Natural killer cell (primary cell): ENCODE measurements at regions not wholly inside any gene's neighbourhood (a gene's known extent, or its start where the extent isn't known, plus 50 kb on each side); places are given as distances from the start of the nearest gene placed in this dataset.

Source experiments
- ATAC-seq, 3 donors: fragments of 150-1000 bp in 2 of 3; fragments of 200-7000 bp in 1 of 3; cut with Tn5 transposase; 1 replicate in 1 of 3; 2 replicates in 2 of 3; pipeline ENCODE4 v1.10.0; 2021; ENCODE audit warnings: mild to moderate bottlenecking in 2 of 3, moderate library complexity in 2 of 3
- DNase-seq, 2 donors: peaks; one replicate each; pipeline versions ENCODE4 v3.0.0 to v3.0.0-alpha.2; 2013 to 2021; ENCODE audit warnings: mixed read lengths in 1 of 2
- H3K27ac ChIP-seq: one replicate; pipeline ENCODE4 v1.5.1; 2013; ENCODE audit warnings: mild to moderate bottlenecking, low read length
- H3K27me3 ChIP-seq: one replicate; pipeline ENCODE4 v1.6.1; 2013; ENCODE audit warnings: low read length; ENCODE audit not compliant: control insufficient read depth, insufficient read depth
- H3K36me3 ChIP-seq: one replicate; pipeline ENCODE4 v1.6.1; 2013; ENCODE audit warnings: low read length; ENCODE audit not compliant: control insufficient read depth, insufficient read depth
- H3K4me1 ChIP-seq: one replicate; pipeline ENCODE4 v1.6.1; 2013; ENCODE audit warnings: low read length; ENCODE audit not compliant: control insufficient read depth, insufficient read depth
- H3K4me3 ChIP-seq: one replicate; pipeline ENCODE4 v1.5.1; 2013; ENCODE audit warnings: low read length
- H3K9me3 ChIP-seq: one replicate; pipeline ENCODE4 v1.6.1; 2013; ENCODE audit warnings: low read length; ENCODE audit not compliant: control insufficient read depth, insufficient read depth
- H3K27ac Mint-ChIP-seq, 2 donors: one replicate each; pipeline ENCODE4 v1.8.0; 2022; ENCODE audit warnings: mild to moderate bottlenecking in 2 of 2, mixed read lengths in 2 of 2, moderate library complexity in 1 of 2
- H3K27me3 Mint-ChIP-seq, 2 donors: one replicate each; pipeline ENCODE4 v1.8.0; 2022; ENCODE audit warnings: low read depth in 2 of 2, mixed read lengths in 2 of 2
- H3K36me3 Mint-ChIP-seq: one replicate; pipeline ENCODE4 v1.8.0; 2022; ENCODE audit warnings: mixed read lengths
- H3K4me1 Mint-ChIP-seq, 2 donors: one replicate each; pipeline ENCODE4 v1.8.0; 2022; ENCODE audit warnings: mixed read lengths in 2 of 2
- H3K4me3 Mint-ChIP-seq: one replicate; pipeline ENCODE4 v1.8.0; 2022; ENCODE audit warnings: mild to moderate bottlenecking, moderate library complexity, mixed read lengths
- H3K9me3 Mint-ChIP-seq, 2 donors: one replicate each; pipeline ENCODE4 v1.8.0; 2022; ENCODE audit warnings: mixed read lengths in 2 of 2
- WGBS: methylation state at CpG from one replicate; pipeline ENCODE4 v1.1.7; 2013; ENCODE audit warnings: missing lambda C conversion rate; ENCODE audit not compliant: insufficient coverage; 5-methylcytosine and 5-hydroxymethylcytosine counted together
- intact Hi-C: fragments of 100-400 bp; cut with micrococcal nuclease; formaldehyde crosslinking; loops from one replicate; pipeline ENCODE4 v1.14.2; 2022
- TF ChIP-seq, protein P1 (sequence below): fragments of 200-600 bp; IDR thresholded peaks from one replicate; pipeline ENCODE4 v1.8.0; 2022; ENCODE audit warnings: antibody characterized with exemption

DNA sequence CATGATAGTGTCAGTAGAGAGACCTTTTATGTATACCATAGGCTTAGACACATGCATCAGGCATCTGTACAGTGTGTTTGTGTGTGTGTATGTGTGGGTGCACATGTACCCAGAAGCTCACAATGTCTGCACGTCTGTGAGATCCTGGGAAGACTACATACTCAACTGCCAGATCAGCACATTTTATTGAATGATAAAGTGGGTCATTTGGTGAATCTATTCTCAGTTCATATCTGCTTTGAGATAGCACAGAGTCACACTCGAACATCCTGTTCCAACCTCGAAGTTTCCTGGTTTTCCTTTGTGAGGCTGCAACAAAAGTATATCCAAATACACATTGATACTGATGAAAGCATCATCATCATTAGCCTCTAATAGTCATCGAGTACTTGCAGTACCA, 63.6 kb downstream of the MAF start:
- Mint-ChIP-seq H3K36me3 (no peaks in the 10 kb centered on the region), H3K9me3 (no peaks in the 10 kb centered on the region), H3K27ac (no peak overlapping the region), H3K4me1 (no peaks in the 10 kb centered on the region), H3K27me3 (no peaks in the 10 kb centered on the region), H3K4me3 (no peak overlapping the region)
- ATAC-seq (no peak), DNase-seq (no peak)
- Histone ChIP-seq H3K27me3 (no peaks in the 10 kb centered on the region), H3K9me3 (no peaks in the 10 kb centered on the region), H3K27ac (no peak overlapping the region), H3K36me3 (no peaks in the 10 kb centered on the region), H3K4me1 (no peaks in the 10 kb centered on the region), H3K4me3 (no peak overlapping the region)
- TF ChIP-seq, protein P1, sequence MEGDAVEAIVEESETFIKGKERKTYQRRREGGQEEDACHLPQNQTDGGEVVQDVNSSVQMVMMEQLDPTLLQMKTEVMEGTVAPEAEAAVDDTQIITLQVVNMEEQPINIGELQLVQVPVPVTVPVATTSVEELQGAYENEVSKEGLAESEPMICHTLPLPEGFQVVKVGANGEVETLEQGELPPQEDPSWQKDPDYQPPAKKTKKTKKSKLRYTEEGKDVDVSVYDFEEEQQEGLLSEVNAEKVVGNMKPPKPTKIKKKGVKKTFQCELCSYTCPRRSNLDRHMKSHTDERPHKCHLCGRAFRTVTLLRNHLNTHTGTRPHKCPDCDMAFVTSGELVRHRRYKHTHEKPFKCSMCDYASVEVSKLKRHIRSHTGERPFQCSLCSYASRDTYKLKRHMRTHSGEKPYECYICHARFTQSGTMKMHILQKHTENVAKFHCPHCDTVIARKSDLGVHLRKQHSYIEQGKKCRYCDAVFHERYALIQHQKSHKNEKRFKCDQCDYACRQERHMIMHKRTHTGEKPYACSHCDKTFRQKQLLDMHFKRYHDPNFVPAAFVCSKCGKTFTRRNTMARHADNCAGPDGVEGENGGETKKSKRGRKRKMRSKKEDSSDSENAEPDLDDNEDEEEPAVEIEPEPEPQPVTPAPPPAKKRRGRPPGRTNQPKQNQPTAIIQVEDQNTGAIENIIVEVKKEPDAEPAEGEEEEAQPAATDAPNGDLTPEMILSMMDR = no peak
- intact Hi-C loops = no loop called here
- WGBS = 55% methylated on average over 4 of the region's 4 CpGs

DNA sequence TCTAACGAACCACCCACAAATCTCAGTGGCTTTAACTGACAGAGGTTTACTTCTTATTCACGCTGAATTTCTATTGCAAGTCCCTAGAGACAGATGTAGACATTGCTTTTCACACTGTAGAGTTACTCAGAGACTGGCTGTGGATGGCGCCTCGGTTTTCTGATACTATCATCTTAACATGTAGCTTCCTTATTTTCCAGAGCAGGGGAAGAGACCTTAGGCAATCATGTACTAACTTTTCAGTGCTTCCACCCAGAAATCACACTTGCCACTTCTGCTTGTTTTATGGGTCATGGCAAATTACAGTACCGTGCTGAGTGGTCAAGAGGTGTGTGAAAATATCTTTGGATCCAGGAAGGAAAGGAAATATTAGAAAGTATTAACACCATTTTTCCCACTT, 65.4 kb downstream of the MAF start:
- no peak overlapping the region for H3K4me3 ChIP-seq
- no peaks in the 10 kb centered on the region for H3K4me1 ChIP-seq
- intact Hi-C loops = no loop called here
- no peaks in the 10 kb centered on the region for H3K27me3 ChIP-seq
- no peak for ATAC-seq
- H3K9me3 ChIP-seq = no peaks in the 10 kb centered on the region
- 48% methylated on average over 4 of the region's 5 CpGs for WGBS
- no peak for DNase-seq
- no peak overlapping the region for H3K27ac ChIP-seq
- TF ChIP-seq, protein P1 = no peak
- Mint-ChIP-seq H3K36me3 (no peaks in the 10 kb centered on the region), H3K9me3 (no peaks in the 10 kb centered on the region), H3K4me3 (no peak overlapping the region), H3K27ac (no peak overlapping the region), H3K27me3 (no peaks in the 10 kb centered on the region), H3K4me1 (no peaks in the 10 kb centered on the region)
- H3K36me3 ChIP-seq = no peaks in the 10 kb centered on the region

DNA sequence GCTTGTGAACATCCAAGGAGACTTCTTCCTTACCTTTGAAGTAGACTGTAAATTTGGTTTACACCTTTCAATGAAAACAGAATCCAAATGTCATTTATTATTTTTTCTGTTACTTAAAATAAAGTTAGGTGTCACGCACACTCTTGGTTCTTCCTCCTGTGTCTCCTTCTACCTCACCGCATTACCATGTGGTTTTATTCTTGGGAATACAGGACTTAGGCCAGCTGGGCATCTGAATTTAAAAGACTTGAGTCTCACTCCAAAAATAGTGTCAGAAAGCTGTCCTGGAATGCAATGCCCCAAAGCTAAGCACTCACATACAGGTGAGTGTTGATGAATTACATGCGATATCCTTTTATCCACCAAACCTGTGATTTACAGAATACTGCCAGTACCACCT, 66.4 kb downstream of the MAF start:
- intact Hi-C loops = no loop called here
- ATAC-seq (no peak), DNase-seq (no peak)
- 100% methylated on average over 2 of the region's 3 CpGs for WGBS
- Histone ChIP-seq H3K36me3 (no peaks in the 10 kb centered on the region), H3K27me3 (no peaks in the 10 kb centered on the region), H3K4me3 (no peak overlapping the region), H3K4me1 (no peaks in the 10 kb centered on the region), H3K27ac (no peak overlapping the region), H3K9me3 (no peaks in the 10 kb centered on the region)
- Mint-ChIP-seq H3K36me3 (no peaks in the 10 kb centered on the region), H3K9me3 (no peaks in the 10 kb centered on the region), H3K27me3 (no peaks in the 10 kb centered on the region), H3K4me1 (no peaks in the 10 kb centered on the region), H3K27ac (no peak overlapping the region), H3K4me3 (no peak overlapping the region)
- TF ChIP-seq, protein P1 = no peak

DNA sequence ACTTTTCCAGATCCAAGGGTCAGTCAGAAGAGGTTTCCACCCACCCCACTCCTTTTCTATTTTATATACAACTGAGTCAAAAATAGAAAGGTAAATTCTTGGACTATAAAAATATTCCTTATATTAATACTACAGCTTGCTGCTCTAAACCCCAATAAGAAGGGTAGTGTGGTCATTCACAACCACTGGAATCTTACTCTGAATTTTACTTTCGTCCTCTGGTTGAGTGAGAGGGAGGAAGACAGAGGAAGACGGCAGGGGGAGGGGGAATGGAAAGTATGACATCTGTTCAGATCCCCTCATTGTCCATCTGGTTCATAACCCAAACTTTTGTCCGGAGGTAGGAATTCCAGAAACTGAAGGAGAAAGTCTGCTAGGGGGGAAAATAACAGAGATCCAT, 67.2 kb downstream of the MAF start:
- no peaks in the 10 kb centered on the region for H3K4me1 ChIP-seq
- intact Hi-C loops = no loop called here
- no peaks in the 10 kb centered on the region for H3K36me3 ChIP-seq
- H3K27me3 ChIP-seq = no peaks in the 10 kb centered on the region
- no peak overlapping the region for H3K27ac Mint-ChIP-seq
- H3K4me1 Mint-ChIP-seq = no peaks in the 10 kb centered on the region
- H3K27ac ChIP-seq = no peak overlapping the region
- no peaks in the 10 kb centered on the region for H3K27me3 Mint-ChIP-seq
- no peak overlapping the region for H3K4me3 ChIP-seq
- 73% methylated on average over 2 of the region's 3 CpGs for WGBS
- ATAC-seq (no peak), DNase-seq (no peak)
- H3K9me3 Mint-ChIP-seq = no peaks in the 10 kb centered on the region
- H3K4me3 Mint-ChIP-seq = no peak overlapping the region
- H3K9me3 ChIP-seq = no peaks in the 10 kb centered on the region
- TF ChIP-seq, protein P1 = no peak
- H3K36me3 Mint-ChIP-seq = no peaks in the 10 kb centered on the region
